Neural cell (in vitro differentiated cells): ENCODE measurements at regions not wholly inside any gene's neighbourhood (a gene's known extent, or its start where the extent isn't known, plus 50 kb on each side); places are given as distances from the start of the nearest gene placed in this dataset.

ENCODE experiments used
- H2AFZ ChIP-seq: fragments of 200-600, 300-800 bp; sonication (generic), shearing (Covaris generic); 2 replicates; pipeline ENCODE4 v1.6.0; 2014; ENCODE audit warnings: low read depth, mild to moderate bottlenecking, antibody characterized with exemption, low read length, moderate library complexity
- H3F3A ChIP-seq: fragments of 200-600 bp; shearing (Covaris generic); 2 replicates; pipeline ENCODE4 v1.6.1; 2016; ENCODE audit warnings: mild to moderate bottlenecking, moderate library complexity, mixed read lengths, antibody characterized with exemption, low read length; ENCODE audit not compliant: insufficient read depth, poor library complexity, severe bottlenecking
- H3K27ac ChIP-seq: fragments of 200-600, 300-800 bp; sonication (generic), shearing (Covaris generic); 2 replicates; pipeline ENCODE4 v1.5.1; 2014; ENCODE audit warnings: mild to moderate bottlenecking, low read length, moderate library complexity
- H3K27me3 ChIP-seq: fragments of 300-800, 200-600 bp; sonication (generic), shearing (Covaris generic); 2 replicates; pipeline ENCODE4 v1.6.0; 2014; ENCODE audit warnings: mild to moderate bottlenecking, low read depth, low read length, moderate library complexity; ENCODE audit not compliant: insufficient read depth
- H3K36me3 ChIP-seq: fragments of 300-800, 200-600 bp; sonication (generic), shearing (Covaris generic); 2 replicates; pipeline ENCODE4 v1.5.1; 2014; ENCODE audit warnings: mild to moderate bottlenecking, antibody characterized with exemption, low read length, moderate library complexity; ENCODE audit not compliant: insufficient read depth
- H3K4me2 ChIP-seq: fragments of 300-800, 200-600 bp; sonication (generic), shearing (Covaris generic); 2 replicates; pipeline ENCODE4 v1.6.0; 2014; ENCODE audit warnings: mild to moderate bottlenecking, low read length
- H3K4me3 ChIP-seq: fragments of 300-800, 200-600 bp; sonication (generic), shearing (Covaris generic); 2 replicates; pipeline ENCODE4 v1.5.1; 2014; ENCODE audit warnings: mild to moderate bottlenecking, low read length, moderate library complexity
- H3K79me2 ChIP-seq: fragments of 200-600 bp; shearing (Covaris generic); replicated peaks from 2 replicates; pipeline ENCODE4 v1.6.0; 2014; ENCODE audit warnings: mild to moderate bottlenecking, low read length, moderate library complexity; ENCODE audit not compliant: insufficient read depth
- H3K9ac ChIP-seq: fragments of 300-800, 200-600 bp; sonication (generic), shearing (Covaris generic); 2 replicates; pipeline ENCODE4 v1.6.1; 2016; ENCODE audit warnings: mild to moderate bottlenecking, low read length, mixed read lengths
- H3K9me2 ChIP-seq: fragments of 200-600 bp; shearing (Covaris generic); 2 replicates; pipeline ENCODE4 v1.6.1; 2016; ENCODE audit warnings: mild to moderate bottlenecking, low read length, mixed read lengths; ENCODE audit not compliant: insufficient read depth
- H3K9me3 ChIP-seq: fragments of 200-600, 300-800 bp; sonication (generic), shearing (Covaris generic); 2 replicates; pipeline ENCODE4 v1.6.1; 2016; ENCODE audit warnings: mild to moderate bottlenecking, mixed run types, low read length, moderate library complexity, mixed read lengths
- H4K20me1 ChIP-seq: fragments of 200-600 bp; shearing (Covaris generic); 2 replicates; pipeline ENCODE4 v1.6.1; 2016; ENCODE audit warnings: mild to moderate bottlenecking, mixed run types; ENCODE audit not compliant: insufficient read depth
- EP300 ChIP-seq: fragments of 450-650 bp; conservative IDR thresholded peaks from 2 replicates; pipeline ENCODE4 v1.6.1; 2014; ENCODE audit warnings: antibody characterized with exemption, mild to moderate bottlenecking, moderate library complexity; ENCODE audit not compliant: poor library complexity, severe bottlenecking
- EZH2 ChIP-seq: fragments of 200-600, 300-800 bp; shearing (Covaris generic), sonication (generic); IDR thresholded peaks from 2 replicates; pipeline ENCODE4 v1.6.1; 2014; ENCODE audit warnings: antibody characterized with exemption, low read length, borderline replicate concordance, mild to moderate bottlenecking; ENCODE audit not compliant: insufficient read depth, poor library complexity, severe bottlenecking
- MXI1 ChIP-seq: fragments of 450-650 bp; conservative IDR thresholded peaks from 2 replicates; pipeline ENCODE4 v1.6.1; 2014; ENCODE audit warnings: antibody characterized with exemption, mild to moderate bottlenecking; ENCODE audit not compliant: poor library complexity, severe bottlenecking
- POLR2AphosphoS5 ChIP-seq: IDR thresholded peaks from 2 replicates; pipeline ENCODE4 v1.6.1; 2012
- RAD21 ChIP-seq: fragments of 450-650 bp; conservative IDR thresholded peaks from 2 replicates; pipeline ENCODE4 v1.6.1; 2014; ENCODE audit warnings: antibody characterized with exemption, mild to moderate bottlenecking, moderate library complexity
- SMC3 ChIP-seq: fragments of 450-650 bp; conservative IDR thresholded peaks from 2 replicates; pipeline ENCODE4 v1.6.1; 2014; ENCODE audit warnings: antibody characterized with exemption, mild to moderate bottlenecking, moderate library complexity; ENCODE audit not compliant: poor library complexity
- TAF1 ChIP-seq: IDR thresholded peaks from 2 replicates; pipeline ENCODE4 v1.6.1; 2012; ENCODE audit warnings: low read depth
- TF ChIP-seq, protein P1 (sequence below): fragments of 450-650 bp; IDR thresholded peaks from 2 replicates; pipeline ENCODE4 v1.5.1; 2014; ENCODE audit warnings: antibody characterized with exemption, mild to moderate bottlenecking, moderate library complexity; ENCODE audit not compliant: poor library complexity, severe bottlenecking
- TF ChIP-seq, protein P2 (sequence below): IDR thresholded peaks from 2 replicates; pipeline ENCODE4 v1.6.1; 2012; ENCODE audit warnings: borderline replicate concordance

DNA sequence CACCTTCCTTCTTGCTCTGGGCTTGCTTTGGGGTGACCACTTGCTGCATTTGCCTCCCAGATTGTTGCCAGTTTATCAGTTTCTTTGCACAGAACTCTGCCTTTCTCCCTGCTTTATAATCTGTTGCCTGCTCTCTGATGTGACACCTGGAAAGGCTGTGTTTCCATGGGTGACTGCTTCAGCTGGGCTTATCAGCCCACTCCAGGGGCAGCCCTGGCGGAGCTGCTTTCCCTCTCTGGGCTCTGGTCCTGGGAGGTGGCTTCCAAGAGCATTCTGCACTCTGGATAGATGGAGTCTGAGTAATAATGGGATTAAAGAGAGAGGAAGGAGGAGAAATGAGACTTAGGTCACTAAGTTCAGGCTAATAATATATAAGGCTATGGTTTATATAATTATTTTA is 352.7 kb downstream of the TSN start:
- no peaks in the 10 kb centered on the region for H3K9me3 ChIP-seq
- H3K27me3 ChIP-seq = no peaks in the 10 kb centered on the region
- no peak overlapping the region for H2AFZ ChIP-seq
- H3K9ac ChIP-seq = no peak overlapping the region
- no peaks in the 10 kb centered on the region for H4K20me1 ChIP-seq
- H3F3A ChIP-seq = no peaks in the 10 kb centered on the region
- TF ChIP-seq EP300 = no peak
- TF ChIP-seq POLR2AphosphoS5 = no peak
- no peak for TF ChIP-seq TAF1
- TF ChIP-seq, protein P1, sequence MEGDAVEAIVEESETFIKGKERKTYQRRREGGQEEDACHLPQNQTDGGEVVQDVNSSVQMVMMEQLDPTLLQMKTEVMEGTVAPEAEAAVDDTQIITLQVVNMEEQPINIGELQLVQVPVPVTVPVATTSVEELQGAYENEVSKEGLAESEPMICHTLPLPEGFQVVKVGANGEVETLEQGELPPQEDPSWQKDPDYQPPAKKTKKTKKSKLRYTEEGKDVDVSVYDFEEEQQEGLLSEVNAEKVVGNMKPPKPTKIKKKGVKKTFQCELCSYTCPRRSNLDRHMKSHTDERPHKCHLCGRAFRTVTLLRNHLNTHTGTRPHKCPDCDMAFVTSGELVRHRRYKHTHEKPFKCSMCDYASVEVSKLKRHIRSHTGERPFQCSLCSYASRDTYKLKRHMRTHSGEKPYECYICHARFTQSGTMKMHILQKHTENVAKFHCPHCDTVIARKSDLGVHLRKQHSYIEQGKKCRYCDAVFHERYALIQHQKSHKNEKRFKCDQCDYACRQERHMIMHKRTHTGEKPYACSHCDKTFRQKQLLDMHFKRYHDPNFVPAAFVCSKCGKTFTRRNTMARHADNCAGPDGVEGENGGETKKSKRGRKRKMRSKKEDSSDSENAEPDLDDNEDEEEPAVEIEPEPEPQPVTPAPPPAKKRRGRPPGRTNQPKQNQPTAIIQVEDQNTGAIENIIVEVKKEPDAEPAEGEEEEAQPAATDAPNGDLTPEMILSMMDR = no peak
- TF ChIP-seq SMC3 = no peak
- TF ChIP-seq MXI1 = no peak
- no peak for TF ChIP-seq EZH2
- TF ChIP-seq, protein P2, sequence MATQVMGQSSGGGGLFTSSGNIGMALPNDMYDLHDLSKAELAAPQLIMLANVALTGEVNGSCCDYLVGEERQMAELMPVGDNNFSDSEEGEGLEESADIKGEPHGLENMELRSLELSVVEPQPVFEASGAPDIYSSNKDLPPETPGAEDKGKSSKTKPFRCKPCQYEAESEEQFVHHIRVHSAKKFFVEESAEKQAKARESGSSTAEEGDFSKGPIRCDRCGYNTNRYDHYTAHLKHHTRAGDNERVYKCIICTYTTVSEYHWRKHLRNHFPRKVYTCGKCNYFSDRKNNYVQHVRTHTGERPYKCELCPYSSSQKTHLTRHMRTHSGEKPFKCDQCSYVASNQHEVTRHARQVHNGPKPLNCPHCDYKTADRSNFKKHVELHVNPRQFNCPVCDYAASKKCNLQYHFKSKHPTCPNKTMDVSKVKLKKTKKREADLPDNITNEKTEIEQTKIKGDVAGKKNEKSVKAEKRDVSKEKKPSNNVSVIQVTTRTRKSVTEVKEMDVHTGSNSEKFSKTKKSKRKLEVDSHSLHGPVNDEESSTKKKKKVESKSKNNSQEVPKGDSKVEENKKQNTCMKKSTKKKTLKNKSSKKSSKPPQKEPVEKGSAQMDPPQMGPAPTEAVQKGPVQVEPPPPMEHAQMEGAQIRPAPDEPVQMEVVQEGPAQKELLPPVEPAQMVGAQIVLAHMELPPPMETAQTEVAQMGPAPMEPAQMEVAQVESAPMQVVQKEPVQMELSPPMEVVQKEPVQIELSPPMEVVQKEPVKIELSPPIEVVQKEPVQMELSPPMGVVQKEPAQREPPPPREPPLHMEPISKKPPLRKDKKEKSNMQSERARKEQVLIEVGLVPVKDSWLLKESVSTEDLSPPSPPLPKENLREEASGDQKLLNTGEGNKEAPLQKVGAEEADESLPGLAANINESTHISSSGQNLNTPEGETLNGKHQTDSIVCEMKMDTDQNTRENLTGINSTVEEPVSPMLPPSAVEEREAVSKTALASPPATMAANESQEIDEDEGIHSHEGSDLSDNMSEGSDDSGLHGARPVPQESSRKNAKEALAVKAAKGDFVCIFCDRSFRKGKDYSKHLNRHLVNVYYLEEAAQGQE = no peak
- no peak for TF ChIP-seq RAD21
- no peak overlapping the region for H3K4me2 ChIP-seq
- H3K4me3 ChIP-seq = no peak overlapping the region
- H3K9me2 ChIP-seq = no peaks in the 10 kb centered on the region
- no peaks in the 10 kb centered on the region for H3K79me2 ChIP-seq
- no peak overlapping the region for H3K27ac ChIP-seq
- H3K36me3 ChIP-seq = no peaks in the 10 kb centered on the region

DNA sequence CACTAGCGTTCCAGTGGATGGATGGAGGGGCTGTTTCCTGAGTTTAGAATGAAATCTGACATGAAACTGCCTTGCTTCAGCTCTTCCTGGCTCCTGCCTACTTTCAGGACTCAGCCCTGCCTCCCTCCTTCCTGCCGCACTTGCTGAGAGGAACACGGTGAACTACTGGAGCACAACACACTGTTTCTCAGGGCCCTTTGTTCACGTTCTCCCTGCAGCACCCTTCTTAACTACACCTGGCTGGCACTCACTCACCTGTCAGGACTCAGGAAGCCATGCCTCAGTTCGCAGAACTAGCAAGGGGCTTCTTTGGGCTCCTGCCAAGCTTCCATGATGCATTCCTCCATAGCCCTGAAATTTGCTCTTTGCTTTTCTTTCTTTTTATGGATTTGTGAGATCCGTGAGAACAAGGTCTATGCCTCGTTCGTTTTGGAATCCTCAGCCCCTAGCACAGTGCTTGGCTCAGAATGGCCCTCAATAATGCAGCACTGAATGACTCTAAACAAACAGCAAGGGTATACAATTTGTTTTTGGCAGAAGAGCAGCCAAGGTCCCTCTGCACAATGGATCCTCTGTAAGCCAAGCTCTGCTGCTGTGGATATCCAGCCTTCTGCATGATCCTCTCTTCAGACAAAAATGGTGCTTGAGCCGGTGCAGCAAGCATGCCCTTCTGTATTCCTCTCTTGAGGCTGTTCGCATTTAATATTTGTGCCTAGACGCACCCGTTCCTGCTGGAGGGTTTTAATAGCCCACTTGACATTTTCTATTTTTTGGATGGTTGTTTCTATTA is 357.0 kb downstream of the TSN start:
- Histone ChIP-seq H2AFZ (no peak overlapping the region), H3K4me3 (no peak overlapping the region), H3K27me3 (no peaks in the 10 kb centered on the region), H3F3A (no peaks in the 10 kb centered on the region), H3K9ac (no peak overlapping the region), H3K79me2 (no peaks in the 10 kb centered on the region), H3K9me3 (no peaks in the 10 kb centered on the region), H3K4me2 (no peak overlapping the region), H3K36me3 (no peaks in the 10 kb centered on the region), H3K27ac (no peak overlapping the region), H4K20me1 (no peaks in the 10 kb centered on the region), H3K9me2 (no peaks in the 10 kb centered on the region)
- TF ChIP-seq, protein P2 = no peak
- TF ChIP-seq, protein P1 = no peak
- TF ChIP-seq EP300 = no peak
- TF ChIP-seq SMC3 = no peak
- no peak for TF ChIP-seq POLR2AphosphoS5
- no peak for TF ChIP-seq MXI1
- TF ChIP-seq TAF1 = no peak
- TF ChIP-seq EZH2 = no peak
- no peak for TF ChIP-seq RAD21
